Mesenchymal stem cell (in vitro differentiated cells and primary cell): ENCODE measurements at regions not wholly inside any gene's neighbourhood (a gene's known extent, or its start where the extent isn't known, plus 50 kb on each side); places are given as distances from the start of the nearest gene placed in this dataset.
A peak's percentile ranks its signal among the peaks of the same experiment; 100 is the strongest.
"Not testable (repeated sequence)": the region's sequence is repeated elsewhere in the genome, so short reads cannot be mapped to it uniquely, and the experiment has no call there.

ENCODE experiments used
- DNase-seq: peaks from one replicate; pipeline ENCODE4 v3.0.0-alpha.2; 2013
- H2AFZ ChIP-seq: one replicate; pipeline ENCODE4 v1.6.1; 2013; ENCODE audit warnings: low read depth, mild to moderate bottlenecking, control low read depth, inconsistent platforms, low read length, moderate library complexity
- H2AK5ac ChIP-seq: 2 replicates; pipeline ENCODE4 v1.6.1; 2013; ENCODE audit warnings: low read length, moderate library complexity, mild to moderate bottlenecking, inconsistent platforms; ENCODE audit not compliant: severe bottlenecking
- H2BK120ac ChIP-seq: one replicate; pipeline ENCODE4 v1.6.1; 2013; ENCODE audit warnings: low read depth, mild to moderate bottlenecking, inconsistent platforms, low read length, moderate library complexity
- H2BK12ac ChIP-seq, 2 experiments: one replicate each; pipeline ENCODE4 v1.6.1; 2013; ENCODE audit warnings: inconsistent platforms in 2 of 2, low read length in 2 of 2, mild to moderate bottlenecking in 2 of 2, moderate library complexity in 2 of 2, control low read depth in 1 of 2
- H2BK15ac ChIP-seq: one replicate; pipeline ENCODE4 v1.6.1; 2013; ENCODE audit warnings: mild to moderate bottlenecking, low read depth, inconsistent platforms; ENCODE audit not compliant: poor library complexity, severe bottlenecking
- H2BK5ac ChIP-seq: 2 replicates; pipeline ENCODE4 v1.6.1; 2013; ENCODE audit warnings: low read depth, mild to moderate bottlenecking, low read length, control low read depth, inconsistent platforms; ENCODE audit not compliant: poor library complexity, severe bottlenecking
- H3K14ac ChIP-seq, 2 experiments: one replicate each; pipeline ENCODE4 v1.6.1; 2013; ENCODE audit warnings: inconsistent platforms in 2 of 2, low read length in 2 of 2, control low read depth in 1 of 2, mild to moderate bottlenecking in 1 of 2, moderate library complexity in 1 of 2
- H3K18ac ChIP-seq, 2 experiments: one replicate each; pipeline ENCODE4 v1.6.1; 2013; ENCODE audit warnings: inconsistent platforms in 2 of 2, low read length in 2 of 2, control low read depth in 1 of 2, low read depth in 1 of 2, mild to moderate bottlenecking in 1 of 2
- H3K23ac ChIP-seq, 2 experiments: one replicate each; pipeline ENCODE4 v1.6.1; 2013; ENCODE audit warnings: inconsistent platforms in 2 of 2, low read length in 2 of 2, mild to moderate bottlenecking in 2 of 2, moderate library complexity in 2 of 2, control low read depth in 1 of 2
- H3K27ac ChIP-seq: 2 replicates; pipeline ENCODE4 v1.5.1; 2013; ENCODE audit warnings: mild to moderate bottlenecking, moderate library complexity, low read length, control low read depth, inconsistent platforms; ENCODE audit not compliant: poor library complexity, severe bottlenecking
- H3K27me3 ChIP-seq, 2 experiments: 2 replicates each; pipeline versions ENCODE4 v1.6.1 to v1.7.0; 2013; ENCODE audit warnings: low read length in 2 of 2, mild to moderate bottlenecking in 2 of 2, moderate library complexity in 2 of 2, control low read depth in 1 of 2, inconsistent platforms in 1 of 2; ENCODE audit not compliant: control insufficient read depth in 1 of 2, insufficient read depth in 1 of 2
- H3K36me3 ChIP-seq, 2 experiments: 2 replicates each; pipeline versions ENCODE4 v1.6.1 to v1.7.0; 2013; ENCODE audit warnings: low read length in 2 of 2, control low read depth in 1 of 2, inconsistent platforms in 1 of 2, low read depth in 1 of 2, mild to moderate bottlenecking in 1 of 2; ENCODE audit not compliant: insufficient read depth in 2 of 2, control insufficient read depth in 1 of 2
- H3K4ac ChIP-seq, 2 experiments: one replicate each; pipeline ENCODE4 v1.6.1; 2013; ENCODE audit warnings: inconsistent platforms in 2 of 2, low read length in 2 of 2, mild to moderate bottlenecking in 2 of 2, moderate library complexity in 2 of 2, control low read depth in 1 of 2, low read depth in 1 of 2
- H3K4me1 ChIP-seq: 2 replicates; pipeline ENCODE4 v1.6.1; 2013; ENCODE audit warnings: low read depth, low read length, control low read depth; ENCODE audit not compliant: control insufficient read depth, insufficient read depth
- H3K4me2 ChIP-seq: 2 replicates; pipeline ENCODE4 v1.6.1; 2013; ENCODE audit warnings: low read length, mild to moderate bottlenecking, inconsistent platforms; ENCODE audit not compliant: poor library complexity, severe bottlenecking
- H3K4me3 ChIP-seq, 2 experiments: 2 replicates each; pipeline versions ENCODE4 v1.5.1 to v1.7.0; 2013; ENCODE audit warnings: low read length in 2 of 2, mild to moderate bottlenecking in 2 of 2, control low read depth in 1 of 2, low read depth in 1 of 2; ENCODE audit not compliant: insufficient read depth in 1 of 2
- H3K79me1 ChIP-seq: replicated peaks from 2 replicates; pipeline ENCODE4 v1.6.1; 2013; ENCODE audit warnings: mild to moderate bottlenecking, control low read depth, low read length, inconsistent platforms; ENCODE audit not compliant: poor library complexity, severe bottlenecking
- H3K9ac ChIP-seq: 2 replicates; pipeline ENCODE4 v1.7.0; 2013; ENCODE audit warnings: mild to moderate bottlenecking, low read length, moderate library complexity
- H3K9me3 ChIP-seq: 2 replicates; pipeline ENCODE4 v1.7.0; 2013; ENCODE audit warnings: mild to moderate bottlenecking, low read length; ENCODE audit not compliant: control insufficient read depth
- H4K8ac ChIP-seq: one replicate; pipeline ENCODE4 v1.6.1; 2013; ENCODE audit warnings: inconsistent platforms, mild to moderate bottlenecking, low read length, moderate library complexity
- H4K91ac ChIP-seq: one replicate; pipeline ENCODE4 v1.6.1; 2013; ENCODE audit warnings: mild to moderate bottlenecking, low read length, inconsistent platforms
- WGBS: methylation state at CpG from one replicate; pipeline ENCODE4 v1.1.7; 2013; ENCODE audit warnings: mixed read lengths; 5-methylcytosine and 5-hydroxymethylcytosine counted together

GRCh38 chr2:236786751-236787150 is 217.1 kb downstream of the ACKR3 start:
- no peak for DNase-seq
- Histone ChIP-seq H4K8ac (no peak overlapping the region), H3K36me3 (no peaks in the 10 kb centered on the region), H2AK5ac (no peak overlapping the region), H3K4me2 (no peak overlapping the region), H3K79me1 (no peaks in the 10 kb centered on the region), H2BK15ac (no peak overlapping the region), H3K27me3 (peaks cover 3 to 13% of the 10 kb centered on the region in 2 experiments), H3K4me1 (peaks cover 6% of the 10 kb centered on the region), H3K27ac (no peak overlapping the region), H2BK12ac (no peak overlapping the region), H3K14ac (no peak overlapping the region), H3K4me3 (no peak overlapping the region), H2BK120ac (no peak overlapping the region), H3K4ac (no peak overlapping the region), H2BK5ac (no peak overlapping the region), H4K91ac (no peak overlapping the region), H3K18ac (no peak overlapping the region), H3K9me3 (peaks cover 4% of the 10 kb centered on the region), H2AFZ (no peak overlapping the region), H3K23ac (no peak overlapping the region), H3K9ac (no peak overlapping the region)
- 93% methylated on average over 4 of the region's 4 CpGs for WGBS

GRCh38 chr2:236787376-236787775 is 217.8 kb downstream of the ACKR3 start:
- H3K27ac ChIP-seq, DNase-seq, H4K91ac ChIP-seq, H3K4me2 ChIP-seq, H2BK12ac ChIP-seq, H2BK120ac ChIP-seq, H3K4me3 ChIP-seq, H4K8ac ChIP-seq, H3K14ac ChIP-seq, H2BK15ac ChIP-seq, H3K36me3 ChIP-seq, H3K79me1 ChIP-seq, H2AFZ ChIP-seq, H3K9me3 ChIP-seq, H3K9ac ChIP-seq, H3K4ac ChIP-seq, H3K23ac ChIP-seq, H3K4me1 ChIP-seq, H2AK5ac ChIP-seq, H2BK5ac ChIP-seq, H3K18ac ChIP-seq: not testable (repeated sequence)
- 85% methylated on average over 5 of the region's 5 CpGs for WGBS
- peaks cover 2 to 13% of the 10 kb centered on the region in 2 experiments for H3K27me3 ChIP-seq

GRCh38 chr2:236787885-236788284 is 218.3 kb downstream of the ACKR3 start:
- Histone ChIP-seq H3K4me2 (no peak overlapping the region), H3K4me1 (peaks cover 2% of the 10 kb centered on the region), H3K36me3 (no peaks in the 10 kb centered on the region), H3K4ac (no peak overlapping the region), H2BK15ac (no peak overlapping the region), H3K9ac (no peak overlapping the region), H3K27ac (no peak overlapping the region), H2AFZ (no peak overlapping the region), H2BK12ac (no peak overlapping the region), H3K18ac (no peak overlapping the region), H2BK120ac (no peak overlapping the region), H3K4me3 (no peak overlapping the region), H2BK5ac (no peak overlapping the region), H4K8ac (no peak overlapping the region), H3K79me1 (no peaks in the 10 kb centered on the region), H3K14ac (no peak overlapping the region), H4K91ac (no peak overlapping the region), H2AK5ac (no peak overlapping the region), H3K9me3 (peaks cover 4% of the 10 kb centered on the region), H3K27me3 (peaks cover 0 to 13% of the 10 kb centered on the region in 2 experiments), H3K23ac (no peak overlapping the region)
- DNase-seq: no peak
- 92% methylated on average over 7 of the region's 7 CpGs for WGBS

- Histone ChIP-seq H2BK120ac (no peak overlapping the region), H2BK5ac (no peak overlapping the region), H3K23ac (no peak overlapping the region), H3K4ac (no peak overlapping the region), H3K4me1 (no peaks in the 10 kb centered on the region), H3K14ac (no peak overlapping the region), H3K27me3 (peaks cover 0 to 16% of the 10 kb centered on the region in 2 experiments), H3K79me1 (no peaks in the 10 kb centered on the region), H4K91ac (no peak overlapping the region), H2AFZ (no peak overlapping the region), H3K27ac (no peak overlapping the region), H3K36me3 (no peaks in the 10 kb centered on the region), H3K4me3 (no peak overlapping the region), H3K4me2 (no peak overlapping the region), H3K9ac (peak overlapping the region; percentile 16), H3K18ac (no peak overlapping the region), H3K9me3 (peaks cover 2% of the 10 kb centered on the region), H4K8ac (no peak overlapping the region), H2BK12ac (no peak overlapping the region), H2AK5ac (no peak overlapping the region), H2BK15ac (no peak overlapping the region)
- DNase-seq: no peak
- WGBS: 91% methylated on average over 6 of the region's 6 CpGs
These were observed 221.3 kb downstream of the ACKR3 start for GRCh38 chr2:236790963-236791362.
